NCI-H1930 (cell line): ENCODE measurements at regions not wholly inside any gene's neighbourhood (a gene's known extent, or its start where the extent isn't known, plus 50 kb on each side); places are given as distances from the start of the nearest gene placed in this dataset.

Experiments used
- DNase-seq, 2 experiments: peaks; one replicate each; lab custom pipeline; 2025; lab: John Stamatoyannopoulos, UW

DNA sequence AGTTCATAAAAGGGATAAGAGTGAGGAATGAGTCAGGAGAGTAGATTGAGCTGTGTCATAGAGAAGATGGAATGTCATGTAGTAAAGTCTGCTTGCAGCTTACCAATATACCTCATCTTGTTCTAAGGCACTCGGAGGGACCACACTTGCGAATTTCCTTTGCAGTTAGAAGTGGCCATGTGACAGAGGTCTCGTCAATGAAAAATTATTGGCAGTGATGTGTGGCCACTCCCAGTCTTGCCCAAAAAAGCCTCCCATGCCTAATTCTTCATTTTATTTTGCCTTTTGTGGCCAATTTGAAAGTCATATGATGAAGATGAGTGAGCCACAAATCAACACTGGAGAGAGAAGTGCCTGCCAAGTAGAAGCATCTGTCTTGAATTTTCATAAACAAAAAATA, 465.6 kb upstream of the ZNF385D start:
- DNase-seq, result no peak

DNA sequence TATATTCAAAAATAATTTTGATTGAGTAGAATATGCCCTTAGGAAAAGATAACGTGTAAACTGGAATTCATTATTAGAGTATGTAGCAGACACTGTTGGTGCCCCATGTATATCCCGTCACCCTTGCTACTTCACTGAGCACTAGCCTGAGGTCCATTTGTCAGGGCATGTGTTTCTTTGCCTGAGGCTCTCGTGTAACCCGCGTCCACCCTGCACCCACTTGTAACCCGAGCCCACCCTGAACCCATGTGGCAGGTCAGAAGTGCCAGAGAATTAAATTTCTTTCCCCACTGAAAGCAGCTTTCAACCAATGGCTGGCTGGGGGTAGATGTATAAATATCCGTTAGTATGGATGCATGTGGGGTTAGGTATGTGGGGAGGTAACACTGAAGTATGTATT, 474.2 kb upstream of the ZNF385D start:
- DNase-seq, result no peak

DNA sequence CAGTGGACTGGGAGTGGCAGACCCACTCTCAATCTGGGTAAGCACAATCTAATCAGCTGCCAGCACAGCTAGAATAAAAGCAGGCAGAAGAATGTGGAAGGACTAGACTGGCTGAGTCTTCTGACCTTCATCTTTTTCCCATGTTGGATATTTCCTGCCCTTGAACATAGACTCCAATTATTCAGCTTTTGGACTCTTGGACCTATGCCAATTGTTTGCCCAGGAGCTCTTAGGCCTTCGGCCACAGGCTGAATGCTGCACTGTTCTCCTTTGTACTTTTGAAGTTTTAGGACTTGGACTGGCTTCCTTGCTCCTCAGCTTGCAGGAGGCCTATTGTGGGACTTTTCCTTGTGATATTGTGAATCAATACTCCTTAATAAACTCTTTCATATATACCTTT, 477.7 kb upstream of the ZNF385D start:
- DNase-seq, result no peak

DNA sequence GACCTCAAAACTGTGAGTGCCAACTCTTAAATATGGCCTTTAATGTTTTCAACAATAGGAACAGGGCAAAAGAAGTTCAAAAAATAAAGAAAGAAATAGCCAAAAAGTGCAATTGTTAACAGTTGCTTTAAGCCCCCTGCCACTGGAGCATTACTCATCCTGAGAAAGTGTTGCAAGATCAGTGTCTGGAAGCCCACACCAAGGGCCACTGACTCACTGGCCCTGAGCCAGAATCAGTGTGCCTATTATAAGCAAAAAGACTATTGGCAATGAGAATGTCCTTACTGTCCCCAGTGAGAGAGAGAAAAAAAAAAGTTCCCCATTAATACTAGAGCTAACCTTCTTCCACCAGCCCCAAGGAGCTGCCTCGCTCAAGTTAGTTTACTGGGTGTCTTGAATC, 480.1 kb upstream of the ZNF385D start:
- DNase-seq, result no peak

DNA sequence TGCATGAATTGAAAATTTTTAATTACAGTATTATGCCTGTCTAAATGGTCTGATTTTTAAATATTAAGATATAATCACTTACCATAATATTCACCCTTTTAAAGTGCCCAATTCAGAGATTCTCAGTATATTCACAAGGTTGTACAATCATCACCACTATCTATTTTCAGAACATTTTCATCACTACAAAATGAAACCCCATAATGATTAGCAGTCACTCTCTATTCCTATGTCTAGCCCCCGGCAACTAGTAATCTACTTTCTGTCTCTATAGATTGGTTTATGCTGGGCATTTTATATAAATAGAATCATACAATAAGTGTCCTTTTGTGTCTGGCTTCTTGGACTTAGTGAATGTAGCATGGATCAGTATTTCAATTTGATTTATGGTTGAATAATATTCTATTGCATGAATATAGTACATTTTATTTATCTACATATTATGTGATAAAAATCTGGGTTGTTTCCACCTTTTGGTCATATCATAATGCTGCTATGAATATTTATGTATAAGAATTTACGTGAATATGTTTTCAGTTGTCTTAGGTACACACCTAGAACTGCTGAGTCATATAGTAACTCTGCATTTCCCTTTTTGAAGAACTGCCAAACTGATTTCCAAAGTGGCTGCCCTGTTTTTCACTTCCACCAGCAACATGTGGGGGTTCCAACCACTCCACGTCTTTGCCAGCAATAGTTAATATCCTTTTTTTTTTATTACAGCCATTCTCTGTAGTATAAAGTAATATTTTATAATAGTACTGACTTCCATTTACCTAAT, 485.7 kb upstream of the ZNF385D start:
- no peak for DNase-seq

DNA sequence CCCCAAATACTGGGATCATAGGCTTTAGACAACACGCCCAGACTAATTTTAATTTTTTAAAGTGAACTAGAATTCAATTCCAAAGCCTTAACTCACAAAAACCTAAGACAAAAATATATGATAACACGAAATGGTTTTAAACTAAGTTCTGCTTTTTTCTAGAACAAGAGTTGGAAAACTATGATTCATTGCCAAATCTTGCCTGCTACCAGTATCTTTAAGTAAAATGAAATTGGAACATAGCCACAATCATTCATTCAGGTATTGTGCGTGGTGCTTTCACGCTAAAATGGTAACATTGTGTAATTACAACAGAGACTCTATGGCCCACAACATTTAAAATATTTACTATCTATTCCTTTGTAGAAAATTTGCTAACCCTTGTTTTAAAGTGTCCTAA, 488.0 kb upstream of the ZNF385D start:
- DNase-seq, result no peak

DNA sequence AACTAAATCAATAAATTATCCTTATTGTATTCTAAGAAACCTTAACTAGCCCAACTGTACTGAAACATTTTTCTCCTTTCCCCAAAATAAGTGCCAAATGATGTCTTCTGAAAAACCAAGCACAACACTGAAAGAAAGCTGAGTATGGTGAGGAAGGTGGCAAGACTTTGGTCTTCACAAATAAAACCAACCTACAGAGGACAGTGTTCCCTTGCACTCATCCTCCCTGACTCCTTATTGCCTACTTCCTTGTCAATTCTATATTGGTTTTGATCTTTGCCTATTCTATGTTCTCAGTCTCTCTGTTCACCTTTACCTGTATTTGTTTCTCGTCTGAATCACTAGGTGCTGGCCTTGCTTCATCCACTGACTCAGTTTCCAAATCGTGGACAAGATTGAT, 490.1 kb upstream of the ZNF385D start:
- DNase-seq, result no peak

DNA sequence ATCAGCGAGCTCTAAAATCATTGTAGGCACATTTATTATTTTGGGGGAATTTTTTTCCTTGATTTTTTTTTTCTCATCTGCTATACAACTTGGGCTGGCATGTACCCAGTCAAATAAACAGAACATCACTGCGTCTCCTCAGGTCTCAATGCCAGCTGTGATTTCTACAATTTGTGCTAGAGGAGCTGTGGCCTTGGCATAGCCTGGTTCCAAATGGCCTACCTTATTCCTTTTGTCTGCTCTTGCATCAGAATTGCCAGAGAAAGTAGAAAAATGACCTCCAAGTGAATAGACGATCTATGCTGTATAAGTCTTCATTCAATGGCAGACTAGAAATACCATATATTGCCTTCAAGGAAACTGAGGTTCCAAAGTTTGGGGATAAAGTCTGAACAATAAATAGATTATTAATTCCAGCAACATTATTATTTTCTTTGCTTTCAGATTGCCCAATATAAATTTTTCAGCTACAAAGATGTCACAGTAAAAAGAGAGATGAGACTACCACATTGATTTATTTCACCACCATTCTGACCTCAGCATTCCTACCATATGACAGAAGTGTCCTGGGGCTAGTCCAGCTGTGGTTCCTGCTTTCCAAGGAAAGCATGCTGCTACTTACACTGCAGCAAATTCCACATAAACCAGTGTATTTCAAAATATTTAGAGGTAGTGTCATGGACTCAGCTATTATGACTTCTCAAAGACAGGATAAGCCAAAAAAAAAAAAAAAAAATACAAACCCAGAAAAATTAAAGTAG, 493.9 kb upstream of the ZNF385D start:
- DNase-seq, result no peak

DNA sequence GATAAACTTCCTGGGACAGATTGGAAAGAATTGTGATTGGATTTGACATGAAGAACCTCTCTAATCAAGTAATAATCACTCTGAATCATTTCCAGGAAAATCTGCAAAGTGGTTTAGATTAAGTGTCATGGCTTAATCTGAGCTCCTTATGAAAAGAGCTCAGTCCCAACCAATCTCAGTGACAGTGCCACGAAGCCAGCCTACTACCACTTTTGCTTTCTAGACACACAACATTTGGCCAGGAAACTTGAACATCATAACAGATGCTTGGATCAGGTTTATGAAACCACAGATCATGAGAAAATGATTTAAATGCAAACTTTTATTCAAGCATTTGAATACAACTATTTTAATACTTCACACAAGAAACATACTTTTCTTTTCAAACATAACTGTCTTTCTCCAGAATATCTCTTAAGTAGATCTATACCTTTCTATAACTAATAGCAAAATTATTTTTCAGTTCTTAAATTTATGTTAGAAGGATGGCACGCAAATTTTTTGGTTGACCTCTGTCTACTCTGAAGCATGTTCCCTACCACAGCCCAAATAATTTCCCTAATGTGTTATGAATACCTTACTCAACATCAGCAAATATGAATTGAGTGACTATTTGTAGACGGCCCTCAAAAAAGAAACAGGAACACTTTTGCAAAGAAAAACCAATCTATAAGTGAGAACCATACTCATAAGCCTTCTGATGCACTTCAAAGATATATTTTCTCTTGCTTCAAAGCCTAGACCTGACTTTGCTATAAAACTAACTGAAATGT, 495.0 kb upstream of the ZNF385D start:
- DNase-seq, result no peak

DNA sequence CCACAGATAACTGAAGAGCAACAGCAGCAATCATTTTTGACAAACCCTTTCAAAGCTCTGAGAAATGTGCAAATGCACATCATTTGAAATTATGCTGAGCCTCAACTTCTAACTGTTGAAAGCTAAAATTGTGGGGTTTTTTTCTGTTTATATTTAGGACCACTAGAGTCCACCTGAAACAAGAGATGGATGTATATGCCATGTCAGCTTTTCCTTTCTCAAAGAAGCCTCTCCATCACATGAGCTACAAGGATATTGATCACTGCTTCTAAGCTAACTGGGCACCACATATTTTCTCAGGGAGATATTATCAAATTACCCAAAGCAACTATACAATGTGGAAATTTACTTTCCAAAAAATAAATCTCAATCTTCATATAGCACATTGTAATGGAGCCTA, 498.6 kb upstream of the ZNF385D start:
- no peak for DNase-seq

DNA sequence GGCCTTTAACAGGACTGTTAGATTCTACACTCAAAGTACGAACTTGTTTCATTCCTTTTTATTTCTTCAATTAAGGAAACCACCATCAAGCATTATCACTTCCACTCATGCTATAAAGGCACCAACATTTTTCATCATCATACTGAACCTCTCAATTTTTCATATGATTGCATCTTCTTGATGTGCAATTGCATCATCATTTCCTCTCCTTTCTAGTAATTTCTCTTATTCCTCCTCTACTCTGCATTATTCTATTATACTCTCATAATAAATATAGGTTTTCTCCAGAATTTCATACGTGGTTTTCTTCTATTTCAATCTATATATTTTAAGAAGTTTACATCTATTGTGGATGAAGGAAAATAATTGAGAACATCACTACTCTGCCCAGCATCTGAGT, 506.2 kb upstream of the ZNF385D start:
- no peak for DNase-seq

DNA sequence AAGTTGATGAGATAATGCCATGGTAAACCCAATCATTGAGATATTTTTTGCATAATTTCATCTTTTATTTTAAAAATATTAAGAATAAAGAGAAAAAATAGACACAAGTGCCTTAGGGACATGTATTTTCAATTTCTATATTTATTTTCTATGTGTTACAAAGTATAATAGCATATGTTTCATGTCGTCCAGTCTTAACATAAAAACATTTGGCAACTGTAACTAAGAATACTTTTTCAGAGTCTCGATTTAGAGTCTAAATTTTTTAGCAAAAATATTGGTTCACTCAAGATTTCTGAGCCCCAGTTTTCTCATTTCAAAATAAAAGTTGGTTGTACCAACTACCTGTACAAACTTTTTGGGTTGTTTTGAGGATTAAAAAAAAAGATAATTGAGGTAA, 511.4 kb upstream of the ZNF385D start:
- no peak for DNase-seq

DNA sequence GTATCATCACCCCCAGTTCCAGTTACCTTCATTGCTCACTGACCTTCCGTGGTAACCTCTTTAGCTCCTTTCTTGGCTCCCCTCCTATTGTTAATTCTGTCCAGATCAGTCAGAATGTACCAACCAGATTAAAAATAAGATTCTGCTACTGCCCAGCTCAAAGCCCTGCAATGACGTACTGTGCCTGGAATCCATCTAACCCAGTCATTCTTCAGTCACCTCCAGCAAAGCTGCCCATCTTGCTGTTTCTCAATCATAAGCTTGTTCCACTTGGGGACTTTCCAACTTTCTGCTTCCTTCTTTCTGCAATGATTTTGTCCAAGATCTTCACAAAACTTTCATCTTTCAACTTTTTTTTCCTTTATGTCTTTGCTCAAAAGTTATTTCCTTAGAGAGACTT, 512.0 kb upstream of the ZNF385D start:
- DNase-seq, result no peak

DNA sequence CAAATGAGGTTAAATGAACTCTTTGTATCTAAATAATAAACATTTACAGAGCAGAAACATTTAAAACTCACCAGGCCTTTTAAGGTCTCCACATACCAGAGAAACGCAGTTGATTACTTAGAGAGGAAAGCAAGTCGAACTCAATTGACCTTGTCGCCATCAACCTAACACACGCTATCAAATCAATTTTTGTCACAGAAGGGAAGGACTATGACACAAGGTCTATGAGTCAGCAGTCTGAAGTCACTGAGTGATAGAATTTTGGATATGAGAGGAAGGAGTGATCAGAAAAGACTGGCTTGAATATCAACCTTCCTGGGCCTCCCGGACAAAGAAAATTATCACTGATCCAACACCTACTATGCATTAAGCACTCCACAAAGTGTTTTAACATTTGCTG, 514.4 kb upstream of the ZNF385D start:
- no peak for DNase-seq

DNA sequence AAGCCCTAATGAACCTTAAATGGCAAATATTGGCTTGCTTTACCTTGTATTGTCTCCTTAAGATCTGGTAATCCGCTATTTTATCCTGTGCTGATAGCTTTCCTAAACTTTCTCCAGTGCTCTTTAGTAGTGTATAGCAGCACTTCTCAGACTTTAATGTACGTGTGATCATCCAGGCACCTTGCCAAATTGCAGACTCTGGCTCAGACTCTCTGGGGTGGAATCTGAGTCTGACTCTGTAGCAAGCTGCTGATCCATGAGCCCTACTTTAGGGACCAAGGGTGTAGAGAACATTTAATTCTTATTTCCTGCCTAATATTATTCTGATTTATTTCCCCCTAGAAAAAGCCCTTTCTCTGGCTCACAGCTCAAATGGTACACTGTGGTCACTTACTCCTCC, 518.8 kb upstream of the ZNF385D start:
- DNase-seq, result no peak

DNA sequence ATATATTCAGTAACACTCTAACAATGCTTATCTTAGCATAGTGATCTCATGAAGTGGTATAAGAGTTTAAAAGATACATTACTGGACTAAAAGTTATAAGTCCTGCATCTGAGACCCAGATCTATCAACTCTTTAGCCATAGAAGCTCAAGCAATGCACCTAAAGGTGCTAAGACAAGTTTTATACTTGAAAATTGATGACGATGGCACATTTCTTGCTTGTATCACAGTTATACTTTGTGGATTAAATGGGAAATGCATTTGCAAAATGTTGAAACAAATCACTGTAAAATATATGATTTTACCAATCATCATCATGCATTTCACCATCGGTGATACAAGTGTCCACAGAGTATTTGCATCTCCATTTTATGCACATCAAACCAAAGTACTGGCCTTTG, 525.3 kb upstream of the ZNF385D start:
- no peak for DNase-seq

DNA sequence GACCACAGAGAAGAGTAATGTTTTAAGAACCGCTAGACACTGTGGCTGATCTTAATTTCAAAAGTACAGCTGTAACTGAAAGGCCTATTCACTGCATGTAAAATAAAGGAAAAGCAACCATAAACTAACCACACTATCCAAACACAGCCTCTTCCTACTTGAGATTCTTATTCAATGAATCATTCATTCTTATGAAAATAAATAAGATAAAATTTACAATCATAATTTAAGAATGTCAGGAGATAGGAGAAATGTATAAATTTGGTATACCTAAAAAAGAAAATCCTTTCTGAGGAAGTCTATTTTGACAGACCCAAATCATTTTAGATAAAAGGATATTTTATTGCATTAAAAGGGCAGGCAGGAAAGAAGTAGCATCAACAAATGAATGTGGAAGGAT, 533.5 kb upstream of the ZNF385D start:
- no peak for DNase-seq

DNA sequence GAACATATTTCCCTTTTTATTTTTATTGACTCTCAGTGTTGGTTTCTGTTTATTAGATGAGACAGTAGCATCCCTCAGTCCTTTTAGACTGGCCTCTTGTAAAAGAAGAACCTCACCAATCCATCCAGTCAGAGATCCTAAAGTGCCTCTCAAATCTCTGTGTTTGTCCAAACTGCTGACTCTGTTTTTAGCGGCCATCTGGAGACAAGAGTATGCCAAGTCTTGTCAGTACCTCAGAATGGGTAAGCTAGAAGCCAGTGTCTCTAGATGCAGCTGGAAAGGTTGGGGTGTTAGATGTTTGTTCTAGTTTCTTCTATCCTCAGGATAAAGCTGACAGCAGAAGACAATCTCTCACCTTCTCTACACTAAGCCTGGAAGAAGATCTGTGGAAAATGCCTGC, 537.7 kb upstream of the ZNF385D start:
- DNase-seq, result no peak

DNA sequence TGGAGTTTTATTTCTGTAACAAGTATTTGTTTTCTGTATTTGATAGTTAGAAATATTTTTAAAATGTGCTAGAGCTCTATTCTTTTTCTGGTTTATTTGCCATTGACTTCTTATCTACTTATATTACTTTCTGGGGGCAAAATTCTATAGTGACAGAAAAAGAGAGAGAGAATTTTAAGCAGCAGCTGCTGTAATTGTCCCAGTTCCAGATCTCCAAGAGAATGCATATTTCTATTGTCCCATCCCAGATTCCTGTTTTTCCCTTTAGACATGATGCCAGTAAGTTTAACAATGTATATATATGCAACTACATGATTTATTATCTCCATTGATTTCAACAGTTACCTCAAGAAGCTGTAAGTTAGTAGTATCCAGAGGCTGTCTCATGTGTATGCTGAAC, 541.7 kb upstream of the ZNF385D start:
- no peak for DNase-seq

DNA sequence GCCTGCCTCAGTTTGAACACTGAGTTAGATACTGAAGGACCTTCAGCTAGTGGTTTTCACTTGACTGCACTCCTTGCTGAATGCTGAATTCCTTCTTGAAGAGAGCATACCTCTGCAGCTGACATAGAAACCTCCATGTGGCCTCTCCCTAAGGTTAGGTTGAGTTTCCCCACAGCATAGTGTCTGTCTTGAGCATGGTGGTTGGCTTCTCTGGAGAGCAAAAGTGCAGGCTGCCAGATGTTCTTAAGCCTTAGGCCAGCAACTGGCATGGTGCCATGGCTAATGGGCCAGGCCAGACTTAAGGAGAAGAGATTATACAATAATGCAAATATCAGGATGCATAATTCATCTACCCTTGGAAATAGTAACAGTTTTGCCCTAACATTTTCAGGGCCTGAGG, 545.6 kb upstream of the ZNF385D start:
- no peak for DNase-seq

DNA sequence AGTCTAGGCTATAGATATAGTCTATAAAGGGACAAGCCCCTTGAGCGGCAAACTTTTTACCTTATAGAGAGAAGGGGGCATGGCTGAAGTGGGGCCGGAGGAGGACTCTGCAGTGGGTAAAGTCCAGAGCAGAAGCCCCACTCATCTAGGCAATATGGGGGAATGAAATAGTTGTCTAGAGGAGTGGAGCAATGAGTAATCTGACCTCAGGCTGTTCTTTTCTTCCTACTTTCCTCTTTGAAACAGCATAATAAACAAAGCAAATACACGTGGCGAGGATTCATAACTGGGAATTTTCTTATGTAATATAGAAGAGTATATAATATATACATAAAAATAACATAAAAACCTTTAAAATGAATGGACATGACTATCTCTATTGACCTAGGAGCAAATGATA, 546.4 kb upstream of the ZNF385D start:
- DNase-seq, result no peak

DNA sequence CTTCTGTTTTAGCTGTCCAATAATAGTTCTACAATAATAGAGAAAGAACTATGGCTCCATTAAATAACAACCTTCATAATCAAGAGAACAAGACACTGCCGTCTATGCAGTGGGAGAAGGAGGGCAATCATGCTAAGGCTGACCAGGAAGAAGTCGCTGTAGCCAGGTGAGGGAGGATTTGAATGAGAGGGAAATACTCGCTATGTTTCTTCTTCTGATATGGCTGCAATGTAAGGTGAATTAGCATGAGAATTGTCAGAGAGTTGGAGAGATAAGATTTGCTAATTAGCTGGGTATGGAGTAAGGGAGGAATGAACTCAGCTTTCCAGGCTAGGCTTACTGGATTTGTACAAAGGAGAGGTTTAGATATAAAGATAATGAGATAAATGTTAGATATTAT, 555.4 kb upstream of the ZNF385D start:
- DNase-seq, result no peak

DNA sequence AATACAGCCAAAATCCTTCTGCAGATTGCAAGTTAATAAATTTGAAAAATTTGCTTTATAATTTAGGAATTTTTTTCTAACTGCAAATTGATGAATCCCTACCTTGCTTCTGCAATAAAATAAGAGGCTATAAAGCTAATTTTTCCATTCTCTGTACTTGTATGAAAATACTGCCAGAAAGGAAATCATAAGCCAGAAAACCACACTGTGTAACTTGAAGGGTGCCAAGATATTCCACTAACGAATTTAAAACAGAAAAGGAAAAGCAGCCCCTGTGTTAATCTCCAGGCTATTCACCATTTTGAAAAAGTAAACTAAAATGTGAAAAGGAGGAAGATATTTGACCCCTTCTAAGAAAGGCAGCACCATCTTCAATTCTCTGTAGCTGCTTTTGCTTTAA, 557.9 kb upstream of the ZNF385D start:
- DNase-seq, result no peak
